HCEC 1CT (cell line): ENCODE measurements at regions not wholly inside any gene's neighbourhood (a gene's known extent, or its start where the extent isn't known, plus 50 kb on each side); places are given as distances from the start of the nearest gene placed in this dataset.

Experiments used
- DNase-seq: peaks from one replicate; pipeline ENCODE4 v3.0.0-alpha.2; 2017

GRCh38 chr2:198782734-198783133 is 675.0 kb downstream of the SATB2 start:
- DNase-seq, result no peak

GRCh38 chr2:198776616-198777406 is 680.9 kb downstream of the SATB2 start:
- no peak for DNase-seq

- DNase-seq, result peak; percentile 18
Measured at GRCh38 chr2:198775737-198776136, 682.0 kb downstream of the SATB2 start.

- no peak for DNase-seq
Measured at GRCh38 chr2:198774576-198774975, 683.2 kb downstream of the SATB2 start.

- no peak for DNase-seq
Measured at GRCh38 chr2:198767694-198768093, 690.0 kb downstream of the SATB2 start.

GRCh38 chr2:198763793-198764192 is 693.9 kb downstream of the SATB2 start:
- peak; percentile 65 for DNase-seq

- DNase-seq, result peak; percentile 31
Measured at GRCh38 chr2:198762441-198762840, 695.3 kb downstream of the SATB2 start.

- DNase-seq, result no peak
Measured at GRCh38 chr2:198757069-198757468, 700.7 kb downstream of the SATB2 start.

- DNase-seq, result peak; percentile 77
Measured at GRCh38 chr2:198756166-198756565, 701.6 kb downstream of the SATB2 start.

- DNase-seq, result no peak
Measured at GRCh38 chr2:198753101-198753500, 704.6 kb downstream of the SATB2 start.

- no peak for DNase-seq
Measured at GRCh38 chr2:198749364-198749763, 708.4 kb downstream of the SATB2 start.

GRCh38 chr2:198731842-198732399 is 725.8 kb downstream of the SATB2 start:
- DNase-seq, result no peak

- no peak for DNase-seq
Measured at GRCh38 chr2:198720266-198720665, 737.5 kb downstream of the SATB2 start.

- DNase-seq, result no peak
Measured at GRCh38 chr2:198717451-198717850, 740.3 kb downstream of the SATB2 start.

- DNase-seq, result no peak
Measured at GRCh38 chr2:198715302-198715835, 742.4 kb downstream of the SATB2 start.

GRCh38 chr2:198712485-198712884 is 745.3 kb downstream of the SATB2 start:
- DNase-seq, result no peak

GRCh38 chr2:198711484-198711883 is 746.3 kb downstream of the SATB2 start:
- no peak for DNase-seq

GRCh38 chr2:198710562-198710961 is 747.2 kb downstream of the SATB2 start:
- no peak for DNase-seq

GRCh38 chr2:198706476-198707082 is 751.2 kb downstream of the SATB2 start:
- peak; percentile 39 for DNase-seq

- no peak for DNase-seq
Measured at GRCh38 chr2:198703281-198703680, 754.5 kb downstream of the SATB2 start.

GRCh38 chr2:198702796-198703195 is 754.9 kb downstream of the SATB2 start:
- DNase-seq, result no peak

GRCh38 chr2:198701481-198701880 is 756.3 kb downstream of the SATB2 start:
- no peak for DNase-seq

- no peak for DNase-seq
Measured at GRCh38 chr2:198700319-198700718, 757.4 kb downstream of the SATB2 start.

- no peak for DNase-seq
Measured at GRCh38 chr2:198698230-198698629, 759.5 kb downstream of the SATB2 start.
